Peyer's patch (tissue), 4 donors: ENCODE measurements at regions not wholly inside any gene's neighbourhood (a gene's known extent, or its start where the extent isn't known, plus 50 kb on each side); places are given as distances from the start of the nearest gene placed in this dataset.

ENCODE experiments used
- CTCF ChIP-seq, 6 experiments: fragments of 450-650 bp in 4 of 6; fragments of 200-600 bp in 2 of 6; sonication (generic) in 1 of 6; IDR thresholded peaks; one replicate each; pipeline ENCODE4 v1.5.1; 2017 to 2019; ENCODE audit warnings: antibody characterized with exemption in 6 of 6, mild to moderate bottlenecking in 3 of 6, moderate library complexity in 1 of 6
- POLR2A ChIP-seq, 2 donors: fragments of 450-650 bp; IDR thresholded peaks; one replicate each; pipeline ENCODE4 v1.5.1; 2017; ENCODE audit warnings: antibody characterized with exemption in 2 of 2, mild to moderate bottlenecking in 2 of 2, moderate library complexity in 2 of 2

- TF ChIP-seq POLR2A (IDR thresholded peaks at IDR 0.05) (no peak), CTCF (IDR thresholded peaks at IDR 0.05) (no peak)
Observed at GRCh38 chr6:102848796-102849195, 1455.3 kb downstream of the GRIK2 start.
